ENCODE measurements at regions not wholly inside any gene's neighbourhood (a gene's known extent, or its start where the extent isn't known, plus 50 kb on each side); places are given as distances from the start of the nearest gene placed in this dataset.

- intact Hi-C loops (cut with DNase I; ENCODE audit: low total_unique reads), result no loop called here
- TF ChIP-seq CTCF (IDR thresholded peaks at IDR 0.05 in 8 of 11, conservative IDR thresholded peaks at IDR 0.05 in 3 of 11) (no peak), POLR2AphosphoS5 (IDR thresholded peaks at IDR 0.05) (no peak), POLR2A (IDR thresholded peaks at IDR 0.05) (no peak)
- WGBS, 5 donors, result 75 to 100% (median 94%) methylated on average over 2 to 4 of the region's 4 CpGs
- H3K27me3 ChIP-seq (replicated peaks in 1 of 7), result peaks cover 0 to 5% (median 0%) of the 10 kb centered on the region in 7 donors
- no peak for DNase-seq
- no peak overlapping the region for H3K27ac ChIP-seq
- peaks cover 0 to 15% (median 3%) of the 10 kb centered on the region in 8 donors for H3K9me3 ChIP-seq
- no peaks in the 10 kb centered on the region for H3K36me3 ChIP-seq
- no peaks in the 10 kb centered on the region for H3K4me1 ChIP-seq
- no peak overlapping the region for H3K4me3 ChIP-seq
These were observed 70.5 kb upstream of the WNT11 start for GRCh38 chr11:76276781-76277155.

- WGBS, 5 donors, result 82 to 87% (median 84%) methylated on average over 9 of the region's 9 CpGs
- H3K4me1 ChIP-seq, result no peaks in the 10 kb centered on the region
- DNase-seq, result no peak
- peaks cover 0 to 5% (median 0%) of the 10 kb centered on the region in 7 donors for H3K27me3 ChIP-seq (replicated peaks in 1 of 7)
- H3K4me3 ChIP-seq, result no peak overlapping the region
- no peaks in the 10 kb centered on the region for H3K36me3 ChIP-seq
- H3K9me3 ChIP-seq, result peaks cover 0 to 15% (median 3%) of the 10 kb centered on the region in 8 donors
- H3K27ac ChIP-seq, result no peak overlapping the region
- no peak for TF ChIP-seq POLR2AphosphoS5 (IDR thresholded peaks at IDR 0.05)
- no peak for TF ChIP-seq POLR2A (IDR thresholded peaks at IDR 0.05)
- intact Hi-C loops (cut with DNase I; ENCODE audit: low total_unique reads), result no loop called here
These were observed 69.9 kb upstream of the WNT11 start for GRCh38 chr11:76276046-76276780.

- peak; percentile 69 for DNase-seq
- Histone ChIP-seq H3K9me3 (peaks cover 0 to 15% (median 3%) of the 10 kb centered on the region in 8 donors), H3K36me3 (no peaks in the 10 kb centered on the region), H3K4me1 (no peaks in the 10 kb centered on the region), H3K4me3 (no peak overlapping the region), H3K27ac (no peak overlapping the region), H3K27me3 (replicated peaks in 1 of 7) (peaks cover 0 to 5% (median 0%) of the 10 kb centered on the region in 7 donors)
- WGBS, 5 donors, result 86 to 96% (median 91%) methylated on average over 7 of the region's 7 CpGs
- TF ChIP-seq POLR2AphosphoS5 (IDR thresholded peaks at IDR 0.05), result no peak
- intact Hi-C loops (cut with DNase I; ENCODE audit: low total_unique reads), result no loop called here
These were observed 69.1 kb upstream of the WNT11 start for GRCh38 chr11:76275446-76275845.

- Histone ChIP-seq H3K27me3 (replicated peaks in 1 of 7) (no peaks in the 10 kb centered on the region), H3K4me3 (no peak overlapping the region), H3K27ac (no peak overlapping the region), H3K36me3 (no peaks in the 10 kb centered on the region), H3K9me3 (peaks cover 0 to 15% (median 3%) of the 10 kb centered on the region in 8 donors), H3K4me1 (no peaks in the 10 kb centered on the region)
- no peak for DNase-seq
- TF ChIP-seq POLR2AphosphoS5 (IDR thresholded peaks at IDR 0.05) (no peak), POLR2A (IDR thresholded peaks at IDR 0.05) (no peak), CTCF (IDR thresholded peaks at IDR 0.05 in 8 of 11, conservative IDR thresholded peaks at IDR 0.05 in 3 of 11) (no peak)
- 87 to 95% (median 89%) methylated on average over 9 of the region's 9 CpGs for WGBS, 5 donors
- intact Hi-C loops (cut with DNase I; ENCODE audit: low total_unique reads), result no loop called here
These were observed 64.8 kb upstream of the WNT11 start for GRCh38 chr11:76271068-76271467.

- Histone ChIP-seq H3K36me3 (no peaks in the 10 kb centered on the region), H3K4me3 (no peak overlapping the region), H3K9me3 (peaks cover 0 to 15% (median 3%) of the 10 kb centered on the region in 8 donors), H3K27me3 (replicated peaks in 1 of 7) (no peaks in the 10 kb centered on the region), H3K4me1 (no peaks in the 10 kb centered on the region), H3K27ac (no peak overlapping the region)
- WGBS, 5 donors, result 38 to 78% (median 75%) methylated on average over 1 of the region's 1 CpG
- TF ChIP-seq CTCF (IDR thresholded peaks at IDR 0.05 in 8 of 11, conservative IDR thresholded peaks at IDR 0.05 in 3 of 11), result no peak
- TF ChIP-seq POLR2AphosphoS5 (IDR thresholded peaks at IDR 0.05), result no peak
- TF ChIP-seq POLR2A (IDR thresholded peaks at IDR 0.05), result no peak
- no peak for DNase-seq
- intact Hi-C loops (cut with DNase I; ENCODE audit: low total_unique reads), result no loop called here
These were observed 64.1 kb upstream of the WNT11 start for GRCh38 chr11:76270389-76270788.
